ENCODE measurements at regions not wholly inside any gene's neighbourhood (a gene's known extent, or its start where the extent isn't known, plus 50 kb on each side); places are given as distances from the start of the nearest gene placed in this dataset.
"Not testable (repeated sequence)": the region's sequence is repeated elsewhere in the genome, so short reads cannot be mapped to it uniquely, and the experiment has no call there.

GRCh38 chr3:157861076-157861765, 245.0 kb downstream of the SHOX2 start:
- Histone ChIP-seq H3K27me3 (ENCODE audit: control insufficient read depth, insufficient read depth, low read length) (no peaks in the 10 kb centered on the region), H3K27ac (ENCODE audit: low read depth, low read length) (no peak overlapping the region), H3K4me3 (ENCODE audit: low read depth, low read length) (no peak overlapping the region), H3K9me3 (ENCODE audit: control insufficient read depth, insufficient read depth, low read length) (no peaks in the 10 kb centered on the region)
- TF ChIP-seq CTCF (IDR thresholded peaks at IDR 0.05; ENCODE audit: low read depth, low read length): no peak
- CTCF ChIA-PET: interaction anchor here (0.6 kb wide), 1 partner anchor 150 kb away, joined by 4 read pairs; no protein-coding TSS in a partner anchor
- POLR2A ChIA-PET: no interaction called here
- no peak for DNase-seq (ENCODE audit: low read depth, low spot score)

GRCh38 chr3:157859541-157859940, 246.7 kb downstream of the SHOX2 start:
- no peak for DNase-seq (ENCODE audit: low read depth, low spot score)
- CTCF ChIA-PET: no interaction called here
- TF ChIP-seq CTCF (IDR thresholded peaks at IDR 0.05; ENCODE audit: low read depth, low read length): no peak
- Histone ChIP-seq H3K9me3 (ENCODE audit: control insufficient read depth, insufficient read depth, low read length) (no peaks in the 10 kb centered on the region), H3K27me3 (ENCODE audit: control insufficient read depth, insufficient read depth, low read length) (no peaks in the 10 kb centered on the region), H3K4me3 (ENCODE audit: low read depth, low read length) (no peak overlapping the region), H3K27ac (ENCODE audit: low read depth, low read length) (no peak overlapping the region)
- POLR2A ChIA-PET: no interaction called here

- Histone ChIP-seq H3K9me3 (ENCODE audit: control insufficient read depth, insufficient read depth, low read length) (no peaks in the 10 kb centered on the region), H3K27me3 (ENCODE audit: control insufficient read depth, insufficient read depth, low read length) (no peaks in the 10 kb centered on the region), H3K27ac (ENCODE audit: low read depth, low read length) (no peak overlapping the region), H3K4me3 (ENCODE audit: low read depth, low read length) (no peak overlapping the region)
- ChIA-PET POLR2A (no interaction called here), CTCF (no interaction called here)
- DNase-seq (ENCODE audit: low read depth, low spot score): no peak
- TF ChIP-seq CTCF (IDR thresholded peaks at IDR 0.05; ENCODE audit: low read depth, low read length): no peak
These were observed 247.4 kb downstream of the SHOX2 start for GRCh38 chr3:157858821-157859220.

GRCh38 chr3:157857440-157857839, 248.8 kb downstream of the SHOX2 start:
- TF ChIP-seq CTCF (IDR thresholded peaks at IDR 0.05; ENCODE audit: low read depth, low read length): no peak
- ChIA-PET POLR2A (no interaction called here), CTCF (no interaction called here)
- DNase-seq (ENCODE audit: low read depth, low spot score): no peak
- H3K27me3 ChIP-seq (ENCODE audit: control insufficient read depth, insufficient read depth, low read length): no peaks in the 10 kb centered on the region
- H3K27ac ChIP-seq (ENCODE audit: low read depth, low read length): no peak overlapping the region
- H3K4me3 ChIP-seq (ENCODE audit: low read depth, low read length): no peak overlapping the region
- no peaks in the 10 kb centered on the region for H3K9me3 ChIP-seq (ENCODE audit: control insufficient read depth, insufficient read depth, low read length)

GRCh38 chr3:157856078-157856939, 249.9 kb downstream of the SHOX2 start:
- ChIA-PET POLR2A (no interaction called here), CTCF (no interaction called here)
- Histone ChIP-seq H3K27me3 (ENCODE audit: control insufficient read depth, insufficient read depth, low read length) (no peaks in the 10 kb centered on the region), H3K27ac (ENCODE audit: low read depth, low read length) (no peak overlapping the region), H3K4me3 (ENCODE audit: low read depth, low read length) (no peak overlapping the region), H3K9me3 (ENCODE audit: control insufficient read depth, insufficient read depth, low read length) (no peaks in the 10 kb centered on the region)
- DNase-seq (ENCODE audit: low read depth, low spot score): no peak
- no peak for TF ChIP-seq CTCF (IDR thresholded peaks at IDR 0.05; ENCODE audit: low read depth, low read length)

- CTCF ChIA-PET: interaction anchor here (0.8 kb wide), 1 partner anchor 242 kb away, joined by 3 read pairs; no protein-coding TSS in a partner anchor
- POLR2A ChIA-PET; H3K9me3 ChIP-seq (ENCODE audit: control insufficient read depth, insufficient read depth, low read length); H3K27ac ChIP-seq (ENCODE audit: low read depth, low read length); H3K27me3 ChIP-seq (ENCODE audit: control insufficient read depth, insufficient read depth, low read length); DNase-seq (ENCODE audit: low read depth, low spot score); H3K4me3 ChIP-seq (ENCODE audit: low read depth, low read length): not testable (repeated sequence)
These were observed 260.4 kb downstream of the SHOX2 start for GRCh38 chr3:157845839-157846238.

Data from AG04450 (cell line).